A673 (cell line): ENCODE measurements at regions not wholly inside any gene's neighbourhood (a gene's known extent, or its start where the extent isn't known, plus 50 kb on each side); places are given as distances from the start of the nearest gene placed in this dataset.
"Not testable (repeated sequence)": the region's sequence is repeated elsewhere in the genome, so short reads cannot be mapped to it uniquely, and the experiment has no call there.

ENCODE experiments used
- BruUV-seq: library from RNA; stranded (reverse); fragments of 400-500 nt; replicated peaks from 2 replicates; lab custom pipeline; 2021; lab: Mats Ljungman, UMichigan
- CTCF ChIA-PET: fragments of 300-600 bp; sonication (Branson Sonifier 250); formaldehyde crosslinking; loops from one replicate; lab custom pipeline; 2022; ENCODE audit warnings: antibody characterized with exemption; lab: Charles Lee
- POLR2A ChIA-PET: fragments of 300-600 bp; sonication (Branson Sonifier 250); formaldehyde crosslinking; loops from one replicate; lab custom pipeline; 2022; ENCODE audit warnings: antibody characterized with exemption; ENCODE audit not compliant: low non-redundant PET; lab: Charles Lee
- DNase-seq: peaks from one replicate; pipeline ENCODE4 v3.0.0-alpha.2; 2015; ENCODE audit warnings: low spot score
- H3K27ac ChIP-seq: fragments of 200-600 bp; sonication (generic); 2 replicates; pipeline ENCODE4 v1.5.1; 2016; ENCODE audit warnings: mixed run types, low read depth, mild to moderate bottlenecking, mixed read lengths, antibody characterized with exemption, low read length; ENCODE audit not compliant: poor library complexity, severe bottlenecking
- H3K27me3 ChIP-seq: fragments of 200-600 bp; sonication (generic); replicated peaks from 2 replicates; pipeline ENCODE4 v1.6.1; 2017; ENCODE audit warnings: mixed run types, low read depth, mild to moderate bottlenecking, mixed read lengths, antibody characterized with exemption, low read length; ENCODE audit not compliant: insufficient read depth, poor library complexity
- H3K36me3 ChIP-seq: fragments of 200-600 bp; sonication (generic); 2 replicates; pipeline ENCODE4 v1.6.1; 2016; ENCODE audit warnings: mixed run types, mild to moderate bottlenecking, mixed read lengths, antibody characterized with exemption, low read length; ENCODE audit not compliant: insufficient read depth, poor library complexity, severe bottlenecking
- H3K4me1 ChIP-seq: fragments of 200-600 bp; sonication (generic); 2 replicates; pipeline ENCODE4 v1.6.1; 2017; ENCODE audit warnings: mixed run types, mild to moderate bottlenecking, mixed read lengths, antibody characterized with exemption, low read length; ENCODE audit not compliant: insufficient read depth, poor library complexity, severe bottlenecking
- H3K4me3 ChIP-seq: fragments of 200-600 bp; sonication (generic); 2 replicates; pipeline ENCODE4 v1.5.1; 2016; ENCODE audit warnings: low read depth, mixed run types, mild to moderate bottlenecking, mixed read lengths, low read length; ENCODE audit not compliant: poor library complexity, severe bottlenecking
- H3K9me3 ChIP-seq: fragments of 200-600 bp; sonication (generic); 2 replicates; pipeline ENCODE4 v1.6.1; 2016; ENCODE audit warnings: mixed run types, low read depth, mild to moderate bottlenecking, mixed read lengths, antibody characterized with exemption, low read length; ENCODE audit not compliant: poor library complexity, severe bottlenecking
- intact Hi-C: fragments of 100-400 bp; cut with micrococcal nuclease; formaldehyde crosslinking; loops from one replicate; pipeline ENCODE4 v1.10.0; 2022; ENCODE audit not compliant: unreplicated experiment
- TF ChIP-seq, protein P1 (sequence below): fragments of 300-800, 200-600 bp; sonication (generic); conservative IDR thresholded peaks from 2 replicates; pipeline ENCODE4 v1.5.1; 2017; ENCODE audit warnings: low read depth, mild to moderate bottlenecking, antibody characterized with exemption, low read length, moderate library complexity, mixed read lengths

DNA sequence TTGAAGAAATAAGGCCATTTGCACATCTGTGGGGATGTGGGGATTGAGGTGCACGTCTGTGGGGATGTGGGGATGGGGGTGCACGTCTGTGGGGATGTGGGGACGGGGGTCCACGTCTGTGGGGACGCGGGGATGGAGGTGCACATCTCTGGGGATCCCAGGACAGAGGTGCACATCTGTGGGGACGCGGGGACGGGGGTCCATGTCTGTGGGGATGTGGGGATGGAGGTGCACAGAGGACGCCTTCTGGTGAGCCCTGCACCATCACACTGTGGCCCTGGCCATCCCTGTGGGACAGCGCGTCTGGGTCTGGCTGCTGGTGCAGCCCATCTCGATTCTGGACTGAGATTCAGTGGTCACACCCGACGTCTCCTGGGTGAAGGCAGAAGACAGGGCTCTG is 161.4 kb downstream of the LAT start:
- Histone ChIP-seq H3K4me1 (no peaks in the 10 kb centered on the region), H3K36me3 (no peaks in the 10 kb centered on the region), H3K4me3 (no peak overlapping the region), H3K9me3 (no peaks in the 10 kb centered on the region), H3K27me3 (no peaks in the 10 kb centered on the region), H3K27ac (no peak overlapping the region)
- ChIA-PET POLR2A (interaction anchor here (0.6 kb wide), 1 partner anchor 42 kb away, joined by 5 read pairs; no protein-coding TSS in a partner anchor), CTCF (no interaction called here)
- TF ChIP-seq, protein P1, sequence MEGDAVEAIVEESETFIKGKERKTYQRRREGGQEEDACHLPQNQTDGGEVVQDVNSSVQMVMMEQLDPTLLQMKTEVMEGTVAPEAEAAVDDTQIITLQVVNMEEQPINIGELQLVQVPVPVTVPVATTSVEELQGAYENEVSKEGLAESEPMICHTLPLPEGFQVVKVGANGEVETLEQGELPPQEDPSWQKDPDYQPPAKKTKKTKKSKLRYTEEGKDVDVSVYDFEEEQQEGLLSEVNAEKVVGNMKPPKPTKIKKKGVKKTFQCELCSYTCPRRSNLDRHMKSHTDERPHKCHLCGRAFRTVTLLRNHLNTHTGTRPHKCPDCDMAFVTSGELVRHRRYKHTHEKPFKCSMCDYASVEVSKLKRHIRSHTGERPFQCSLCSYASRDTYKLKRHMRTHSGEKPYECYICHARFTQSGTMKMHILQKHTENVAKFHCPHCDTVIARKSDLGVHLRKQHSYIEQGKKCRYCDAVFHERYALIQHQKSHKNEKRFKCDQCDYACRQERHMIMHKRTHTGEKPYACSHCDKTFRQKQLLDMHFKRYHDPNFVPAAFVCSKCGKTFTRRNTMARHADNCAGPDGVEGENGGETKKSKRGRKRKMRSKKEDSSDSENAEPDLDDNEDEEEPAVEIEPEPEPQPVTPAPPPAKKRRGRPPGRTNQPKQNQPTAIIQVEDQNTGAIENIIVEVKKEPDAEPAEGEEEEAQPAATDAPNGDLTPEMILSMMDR, result no peak
- intact Hi-C loops, result no loop called here
- BruUV-seq, result no TSS peak
- DNase-seq, result no peak

DNA sequence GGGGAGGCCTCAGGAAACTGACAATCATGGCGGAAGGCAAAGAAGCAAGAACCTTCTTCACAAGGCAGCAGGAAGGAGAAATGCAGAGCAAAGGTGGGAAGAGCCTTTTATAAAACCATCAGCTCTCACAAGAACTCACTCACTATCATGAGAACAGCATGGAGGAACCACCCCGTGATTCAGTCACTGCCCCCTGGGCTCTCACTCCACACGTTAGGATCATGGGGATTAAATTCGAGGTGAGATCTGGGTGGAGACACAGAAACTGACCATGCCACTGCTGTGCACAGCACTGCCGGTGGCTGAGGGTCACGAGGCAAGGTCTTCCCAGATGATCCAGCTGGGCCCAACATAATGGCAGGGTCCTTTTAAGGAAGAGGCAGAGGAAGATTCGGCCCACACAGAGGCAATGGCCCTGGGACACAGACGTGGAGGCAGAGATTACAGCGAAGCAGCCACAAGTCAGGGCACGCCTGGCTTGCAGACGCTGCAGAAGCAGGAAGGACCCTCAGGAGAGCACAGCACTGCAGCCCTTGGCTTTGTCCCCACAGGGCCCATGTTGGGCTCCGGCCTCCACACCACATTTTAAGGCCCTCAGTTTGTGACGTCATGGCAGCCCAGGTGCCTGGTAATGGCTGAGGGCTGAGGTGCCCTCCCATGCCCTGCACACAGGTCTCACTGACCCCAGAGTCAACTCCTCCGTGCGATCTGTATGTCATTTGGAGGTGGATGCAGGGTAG is 160.8 kb downstream of the LAT start:
- BruUV-seq, H3K27ac ChIP-seq, H3K9me3 ChIP-seq, CTCF ChIA-PET, H3K36me3 ChIP-seq, H3K27me3 ChIP-seq, H3K4me1 ChIP-seq, H3K4me3 ChIP-seq, intact Hi-C loops, DNase-seq: not testable (repeated sequence)
- POLR2A ChIA-PET, result interaction anchor here (0.6 kb wide), 1 partner anchor 41 kb away, joined by 5 read pairs; no protein-coding TSS in a partner anchor

DNA sequence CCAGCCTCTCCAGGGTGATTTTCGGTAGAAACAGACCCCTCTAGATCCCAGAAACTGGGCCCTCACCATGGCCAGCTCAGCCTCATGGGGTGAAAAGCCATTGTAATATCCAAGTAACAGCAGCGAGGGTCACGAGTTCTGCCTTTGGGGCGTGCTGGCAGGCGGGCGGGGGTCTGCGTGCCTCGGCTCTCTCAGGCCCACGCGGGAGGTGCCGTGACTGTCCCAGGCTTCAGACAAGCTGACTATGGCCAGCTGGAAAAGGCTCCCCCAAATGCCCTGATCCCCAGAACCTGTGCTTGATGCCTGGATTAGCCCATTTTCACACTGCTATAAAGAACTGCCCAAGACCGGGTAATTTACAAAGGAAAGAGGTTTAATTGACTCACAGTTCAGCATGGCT is 160.2 kb downstream of the LAT start:
- H3K4me3 ChIP-seq, DNase-seq, BruUV-seq, H3K4me1 ChIP-seq, H3K27me3 ChIP-seq, intact Hi-C loops, H3K27ac ChIP-seq, POLR2A ChIA-PET, H3K9me3 ChIP-seq, CTCF ChIA-PET, H3K36me3 ChIP-seq: not testable (repeated sequence)

DNA sequence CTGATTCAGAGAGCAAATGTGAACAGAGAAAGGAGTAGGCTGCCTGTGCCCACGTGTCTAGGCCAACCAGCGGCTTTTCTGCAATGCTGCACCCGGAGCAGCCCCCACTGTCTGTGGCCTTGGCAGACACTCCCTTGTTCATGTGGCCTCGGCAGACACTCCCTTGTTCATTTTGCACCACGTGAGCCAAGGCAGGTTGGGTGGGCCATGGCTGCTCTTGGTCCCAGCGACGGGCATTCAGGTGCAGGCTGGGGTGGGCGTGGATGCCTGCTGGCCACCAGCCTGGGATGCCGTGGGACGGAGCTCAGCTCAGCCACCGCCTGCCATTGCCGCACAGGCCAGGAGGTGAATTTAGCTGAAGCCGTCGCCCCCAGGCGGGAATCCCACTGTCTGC is 159.8 kb downstream of the LAT start:
- H3K9me3 ChIP-seq, H3K4me1 ChIP-seq, intact Hi-C loops, H3K4me3 ChIP-seq, H3K27ac ChIP-seq, DNase-seq, H3K36me3 ChIP-seq, H3K27me3 ChIP-seq, POLR2A ChIA-PET, BruUV-seq, CTCF ChIA-PET: not testable (repeated sequence)

DNA sequence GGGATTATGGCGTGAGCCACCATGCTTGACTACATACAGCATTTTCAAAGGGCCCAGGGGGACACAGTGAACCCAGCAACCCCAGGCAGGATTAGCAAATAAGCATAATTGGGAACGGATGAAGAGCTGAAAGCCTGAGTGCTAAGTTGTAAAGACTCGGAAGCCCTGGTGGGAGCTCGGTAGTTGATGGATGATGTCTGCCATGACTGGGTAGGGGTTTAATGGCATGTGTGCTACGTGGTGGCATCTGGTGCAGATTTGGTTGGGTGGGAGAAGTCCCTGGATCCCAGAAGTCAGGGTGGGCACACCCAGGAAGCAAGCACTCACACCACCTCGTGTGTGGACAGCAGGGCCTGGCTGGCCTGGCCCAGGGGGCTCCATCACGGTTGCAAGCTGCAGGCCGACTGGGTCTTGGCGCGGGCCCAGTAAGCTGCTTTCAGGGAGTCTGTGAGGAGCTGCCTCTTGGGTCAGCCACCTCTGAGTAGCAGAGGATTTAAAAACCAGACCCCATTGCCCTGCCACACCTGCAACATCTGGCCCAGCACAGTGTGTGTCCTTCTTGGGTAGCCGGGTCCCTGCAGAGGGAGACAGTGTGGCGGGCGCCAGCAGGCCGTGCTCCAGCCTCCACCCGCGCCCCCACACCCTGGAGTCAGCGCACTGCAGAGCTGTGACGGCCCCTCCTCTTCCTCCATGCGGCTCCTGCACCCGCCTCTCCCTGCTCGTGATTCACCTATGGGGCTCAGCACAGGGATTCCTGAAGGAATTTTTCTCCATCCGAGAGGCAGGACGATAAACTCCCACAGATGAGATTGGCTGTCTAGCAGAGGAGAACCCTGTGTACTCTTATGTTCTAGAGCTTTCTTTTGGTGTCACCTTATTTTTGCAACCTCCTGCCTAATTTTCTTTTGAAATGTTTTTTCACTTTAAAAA is 159.2 kb downstream of the LAT start:
- POLR2A ChIA-PET, H3K4me3 ChIP-seq, H3K36me3 ChIP-seq, H3K27ac ChIP-seq, DNase-seq, H3K27me3 ChIP-seq, intact Hi-C loops, BruUV-seq, H3K9me3 ChIP-seq, H3K4me1 ChIP-seq, CTCF ChIA-PET: not testable (repeated sequence)

DNA sequence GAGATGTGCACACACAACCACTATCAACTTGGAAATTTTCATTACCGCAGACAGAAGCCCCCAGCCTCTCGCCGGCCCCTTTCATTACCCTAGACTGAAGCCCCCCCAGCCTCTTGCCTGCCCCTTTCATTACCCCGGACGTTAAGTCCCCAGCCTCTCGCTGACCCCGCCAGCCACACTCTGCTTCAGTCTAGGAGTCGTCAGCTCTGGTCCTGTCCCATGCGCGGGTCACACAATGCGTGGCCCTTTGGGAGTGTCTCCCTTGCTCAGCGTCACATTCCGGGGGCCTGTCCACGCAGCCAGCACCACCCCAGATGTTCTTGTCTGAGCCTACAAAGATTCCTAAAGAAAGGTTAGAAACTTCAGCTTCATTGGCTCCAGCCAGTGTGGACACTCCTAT is 157.7 kb downstream of the LAT start:
- BruUV-seq, CTCF ChIA-PET, H3K27ac ChIP-seq, H3K36me3 ChIP-seq, DNase-seq, H3K27me3 ChIP-seq, H3K9me3 ChIP-seq, POLR2A ChIA-PET, H3K4me1 ChIP-seq, H3K4me3 ChIP-seq, intact Hi-C loops: not testable (repeated sequence)
